Thyroid gland (tissue), 4 donors: ENCODE measurements at regions not wholly inside any gene's neighbourhood (a gene's known extent, or its start where the extent isn't known, plus 50 kb on each side); places are given as distances from the start of the nearest gene placed in this dataset.

ENCODE experiments used
- POLR2A ChIP-seq, 2 donors: fragments of 450-650 bp; IDR thresholded peaks; one replicate each; pipeline ENCODE4 v1.6.1; 2017; ENCODE audit warnings: antibody characterized with exemption in 2 of 2, mild to moderate bottlenecking in 2 of 2, moderate library complexity in 1 of 2
- TF ChIP-seq, protein P1 (sequence below), 6 experiments: fragments of 200-600 bp in 3 of 6; fragments of 450-650 bp in 3 of 6; sonication (generic) in 3 of 6; IDR thresholded peaks; one replicate each; pipeline ENCODE4 v1.5.1; 2016 to 2019; ENCODE audit warnings: antibody characterized with exemption in 6 of 6, mild to moderate bottlenecking in 2 of 6, inconsistent platforms in 1 of 6, moderate library complexity in 1 of 6

DNA sequence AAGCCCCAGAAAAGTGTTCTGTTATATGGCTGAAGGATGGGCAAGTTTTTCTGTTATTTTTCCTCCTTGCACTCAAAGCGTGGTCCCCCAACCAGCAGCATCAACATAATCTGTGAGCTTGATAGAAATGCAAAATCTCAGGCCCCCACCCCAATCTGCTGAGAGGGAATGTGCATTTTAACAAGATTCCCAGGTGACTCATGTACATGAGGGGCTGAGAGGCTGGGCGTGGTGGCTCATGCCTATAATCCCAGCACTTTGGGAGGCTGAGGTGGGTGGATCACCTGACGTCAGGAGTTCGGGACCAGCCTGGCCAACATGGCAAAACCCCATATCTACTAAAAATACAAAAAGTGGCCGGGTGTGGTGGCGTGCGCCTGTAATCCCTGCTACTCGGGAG is 326.8 kb upstream of the PODXL start:
- TF ChIP-seq, protein P1, sequence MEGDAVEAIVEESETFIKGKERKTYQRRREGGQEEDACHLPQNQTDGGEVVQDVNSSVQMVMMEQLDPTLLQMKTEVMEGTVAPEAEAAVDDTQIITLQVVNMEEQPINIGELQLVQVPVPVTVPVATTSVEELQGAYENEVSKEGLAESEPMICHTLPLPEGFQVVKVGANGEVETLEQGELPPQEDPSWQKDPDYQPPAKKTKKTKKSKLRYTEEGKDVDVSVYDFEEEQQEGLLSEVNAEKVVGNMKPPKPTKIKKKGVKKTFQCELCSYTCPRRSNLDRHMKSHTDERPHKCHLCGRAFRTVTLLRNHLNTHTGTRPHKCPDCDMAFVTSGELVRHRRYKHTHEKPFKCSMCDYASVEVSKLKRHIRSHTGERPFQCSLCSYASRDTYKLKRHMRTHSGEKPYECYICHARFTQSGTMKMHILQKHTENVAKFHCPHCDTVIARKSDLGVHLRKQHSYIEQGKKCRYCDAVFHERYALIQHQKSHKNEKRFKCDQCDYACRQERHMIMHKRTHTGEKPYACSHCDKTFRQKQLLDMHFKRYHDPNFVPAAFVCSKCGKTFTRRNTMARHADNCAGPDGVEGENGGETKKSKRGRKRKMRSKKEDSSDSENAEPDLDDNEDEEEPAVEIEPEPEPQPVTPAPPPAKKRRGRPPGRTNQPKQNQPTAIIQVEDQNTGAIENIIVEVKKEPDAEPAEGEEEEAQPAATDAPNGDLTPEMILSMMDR (IDR thresholded peaks at IDR 0.05), result no peak
- TF ChIP-seq POLR2A (IDR thresholded peaks at IDR 0.05), result no peak
